WTC11 (cell line): ENCODE measurements at regions not wholly inside any gene's neighbourhood (a gene's known extent, or its start where the extent isn't known, plus 50 kb on each side); places are given as distances from the start of the nearest gene placed in this dataset.

Experiments used
- ATAC-seq: fragments of 200-7000 bp; cut with Tn5 transposase; 2 replicates; pipeline ENCODE4 v1.10.0; 2021; ENCODE audit warnings: mild to moderate bottlenecking, moderate library complexity
- CTCF ChIA-PET: fragments of 300-600 bp; sonication (Branson Sonifier 250); formaldehyde crosslinking; loops from one replicate; lab custom pipeline; 2021; ENCODE audit warnings: antibody characterized with exemption; lab: Charles Lee
- POLR2A ChIA-PET: fragments of 350-600 bp; sonication (Branson Sonifier 250); formaldehyde crosslinking; loops from one replicate; lab custom pipeline; 2021; ENCODE audit warnings: antibody characterized with exemption; lab: Charles Lee
- DNase-seq: peaks from one replicate; pipeline ENCODE4 v3.0.0; 2021; ENCODE audit warnings: low spot score
- H3K27ac Mint-ChIP-seq: 2 replicates; pipeline ENCODE4 v1.8.0; 2021; ENCODE audit warnings: mixed read lengths
- H3K27me3 Mint-ChIP-seq: 2 replicates; pipeline ENCODE4 v1.8.0; 2021; ENCODE audit warnings: low read depth, mild to moderate bottlenecking, moderate library complexity, mixed read lengths
- H3K36me3 Mint-ChIP-seq: 2 replicates; pipeline ENCODE4 v1.8.0; 2021; ENCODE audit warnings: mixed read lengths
- H3K4me1 Mint-ChIP-seq: 2 replicates; pipeline ENCODE4 v1.8.0; 2022; ENCODE audit warnings: mixed read lengths
- H3K4me3 Mint-ChIP-seq: 2 replicates; pipeline ENCODE4 v1.8.0; 2021; ENCODE audit warnings: mild to moderate bottlenecking, moderate library complexity, mixed read lengths
- H3K9me3 Mint-ChIP-seq: 2 replicates; pipeline ENCODE4 v1.8.0; 2021; ENCODE audit warnings: mixed read lengths
- ETV6 ChIP-seq: sonication (generic); formaldehyde crosslinking; IDR thresholded peaks from 2 replicates; pipeline ENCODE4 v1.8.1; 2022; ENCODE audit warnings: mild to moderate bottlenecking, missing genetic modification reagents
- FOXK1 ChIP-seq: sonication (generic); formaldehyde crosslinking; IDR thresholded peaks from 2 replicates; pipeline ENCODE4 v1.8.0; 2022; ENCODE audit warnings: mild to moderate bottlenecking, moderate library complexity, missing genetic modification reagents
- IRF2 ChIP-seq: sonication (generic); formaldehyde crosslinking; IDR thresholded peaks from 2 replicates; pipeline ENCODE4 v1.8.0; 2022; ENCODE audit warnings: low read depth, missing genetic modification reagents, borderline replicate concordance
- NFATC4 ChIP-seq: fragments of 250-450 bp; sonication (Bioruptor Pico); IDR thresholded peaks from 2 replicates; pipeline ENCODE4 v1.9.0; 2021; ENCODE audit warnings: mild to moderate bottlenecking
- RELA ChIP-seq: sonication (generic); formaldehyde crosslinking; IDR thresholded peaks from 2 replicates; pipeline ENCODE4 v1.8.1; 2022; ENCODE audit warnings: missing genetic modification reagents, mild to moderate bottlenecking, borderline replicate concordance
- RORB ChIP-seq: fragments of 250-450 bp; sonication (Bioruptor Pico); IDR thresholded peaks from 2 replicates; pipeline ENCODE4 v1.9.0; 2021; ENCODE audit warnings: mild to moderate bottlenecking
- SOX15 ChIP-seq: fragments of 250-450 bp; sonication (Bioruptor Pico); IDR thresholded peaks from 2 replicates; pipeline ENCODE4 v1.9.0; 2021; ENCODE audit warnings: mild to moderate bottlenecking
- USF1 ChIP-seq: sonication (generic); formaldehyde crosslinking; IDR thresholded peaks from 2 replicates; pipeline ENCODE4 v1.8.0; 2022; ENCODE audit warnings: mild to moderate bottlenecking, missing genetic modification reagents
- ZNF219 ChIP-seq: sonication (generic); formaldehyde crosslinking; IDR thresholded peaks from 2 replicates; pipeline ENCODE4 v1.8.0; 2023; ENCODE audit warnings: missing genetic modification reagents, mild to moderate bottlenecking, borderline replicate concordance
- ZNF512 ChIP-seq: sonication (generic); formaldehyde crosslinking; IDR thresholded peaks from 2 replicates; pipeline ENCODE4 v1.8.1; 2022; ENCODE audit warnings: missing genetic modification reagents, borderline replicate concordance
- TF ChIP-seq, protein P1 (sequence below): sonication (generic); formaldehyde crosslinking; IDR thresholded peaks from 2 replicates; pipeline ENCODE4 v1.8.0; 2022; ENCODE audit warnings: missing genetic modification reagents
- TF ChIP-seq, protein P2 (sequence below): sonication (generic); formaldehyde crosslinking; IDR thresholded peaks from 2 replicates; pipeline ENCODE4 v1.8.1; 2023; ENCODE audit warnings: mild to moderate bottlenecking, missing genetic modification reagents, borderline replicate concordance
- TF ChIP-seq, protein P3 (sequence below): sonication (generic); formaldehyde crosslinking; IDR thresholded peaks from 2 replicates; pipeline ENCODE4 v1.8.1; 2023; ENCODE audit warnings: mild to moderate bottlenecking, missing genetic modification reagents

DNA sequence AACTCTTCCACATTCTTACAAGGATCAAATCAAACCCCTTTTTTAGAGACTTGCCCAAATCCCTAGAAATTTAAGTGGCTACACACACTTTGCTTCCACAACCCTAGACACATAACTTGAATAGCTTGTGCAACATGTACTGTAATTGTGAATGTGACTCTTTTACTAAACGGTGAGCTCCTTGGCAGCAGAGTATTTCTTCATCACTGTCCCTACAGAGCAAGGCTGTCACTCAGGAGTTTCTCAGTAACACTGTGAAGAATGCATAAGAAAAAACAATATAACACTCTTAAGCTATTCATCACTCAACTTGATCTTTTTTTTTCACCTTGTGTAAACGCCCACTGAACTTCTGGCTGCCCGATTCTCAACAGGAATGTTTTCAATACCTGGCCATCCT, 53.8 kb upstream of the ADAMTS18 start:
- Mint-ChIP-seq H3K36me3 (no peaks in the 10 kb centered on the region), H3K27me3 (no peaks in the 10 kb centered on the region; the same call in 1 of the 2 replicates), H3K4me1 (no peaks in the 10 kb centered on the region), H3K27ac (no peak overlapping the region), H3K4me3 (no peak overlapping the region), H3K9me3 (peaks cover 7% of the 10 kb centered on the region; the same call in 1 of the 2 replicates)
- no peak for ATAC-seq
- POLR2A ChIA-PET, result no interaction called here
- DNase-seq, result no peak
- CTCF ChIA-PET, result interaction anchor here (0.6 kb wide), 1 partner anchor 899 kb away, joined by 5 read pairs; no protein-coding TSS in a partner anchor
- no peak for TF ChIP-seq FOXK1 (CRISPR knock-in tag)
- TF ChIP-seq, protein P1, sequence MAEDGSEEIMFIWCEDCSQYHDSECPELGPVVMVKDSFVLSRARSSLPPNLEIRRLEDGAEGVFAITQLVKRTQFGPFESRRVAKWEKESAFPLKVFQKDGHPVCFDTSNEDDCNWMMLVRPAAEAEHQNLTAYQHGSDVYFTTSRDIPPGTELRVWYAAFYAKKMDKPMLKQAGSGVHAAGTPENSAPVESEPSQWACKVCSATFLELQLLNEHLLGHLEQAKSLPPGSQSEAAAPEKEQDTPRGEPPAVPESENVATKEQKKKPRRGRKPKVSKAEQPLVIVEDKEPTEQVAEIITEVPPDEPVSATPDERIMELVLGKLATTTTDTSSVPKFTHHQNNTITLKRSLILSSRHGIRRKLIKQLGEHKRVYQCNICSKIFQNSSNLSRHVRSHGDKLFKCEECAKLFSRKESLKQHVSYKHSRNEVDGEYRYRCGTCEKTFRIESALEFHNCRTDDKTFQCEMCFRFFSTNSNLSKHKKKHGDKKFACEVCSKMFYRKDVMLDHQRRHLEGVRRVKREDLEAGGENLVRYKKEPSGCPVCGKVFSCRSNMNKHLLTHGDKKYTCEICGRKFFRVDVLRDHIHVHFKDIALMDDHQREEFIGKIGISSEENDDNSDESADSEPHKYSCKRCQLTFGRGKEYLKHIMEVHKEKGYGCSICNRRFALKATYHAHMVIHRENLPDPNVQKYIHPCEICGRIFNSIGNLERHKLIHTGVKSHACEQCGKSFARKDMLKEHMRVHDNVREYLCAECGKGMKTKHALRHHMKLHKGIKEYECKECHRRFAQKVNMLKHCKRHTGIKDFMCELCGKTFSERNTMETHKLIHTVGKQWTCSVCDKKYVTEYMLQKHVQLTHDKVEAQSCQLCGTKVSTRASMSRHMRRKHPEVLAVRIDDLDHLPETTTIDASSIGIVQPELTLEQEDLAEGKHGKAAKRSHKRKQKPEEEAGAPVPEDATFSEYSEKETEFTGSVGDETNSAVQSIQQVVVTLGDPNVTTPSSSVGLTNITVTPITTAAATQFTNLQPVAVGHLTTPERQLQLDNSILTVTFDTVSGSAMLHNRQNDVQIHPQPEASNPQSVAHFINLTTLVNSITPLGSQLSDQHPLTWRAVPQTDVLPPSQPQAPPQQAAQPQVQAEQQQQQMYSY (CRISPR knock-in tag), result no peak
- no peak for TF ChIP-seq RELA (CRISPR knock-in tag)
- no peak for TF ChIP-seq SOX15 (CRISPR knock-in tag)

- Mint-ChIP-seq H3K4me3 (no peak overlapping the region), H3K27me3 (no peaks in the 10 kb centered on the region; the same call in 1 of the 2 replicates), H3K4me1 (no peaks in the 10 kb centered on the region), H3K9me3 (peaks cover 7% of the 10 kb centered on the region; the same call in 1 of the 2 replicates), H3K27ac (no peak overlapping the region), H3K36me3 (no peaks in the 10 kb centered on the region)
- ChIA-PET CTCF (no interaction called here), POLR2A (no interaction called here)
- DNase-seq, result no peak
- no peak for ATAC-seq
- TF ChIP-seq ETV6 (no peak), ZNF219 (CRISPR knock-in tag) (no peak), NFATC4 (CRISPR knock-in tag) (no peak), RORB (CRISPR knock-in tag) (no peak), FOXK1 (CRISPR knock-in tag) (no peak), RELA (CRISPR knock-in tag) (no peak), IRF2 (CRISPR knock-in tag) (no peak), USF1 (CRISPR knock-in tag) (no peak), ZNF512 (no peak)
- TF ChIP-seq, protein P2, sequence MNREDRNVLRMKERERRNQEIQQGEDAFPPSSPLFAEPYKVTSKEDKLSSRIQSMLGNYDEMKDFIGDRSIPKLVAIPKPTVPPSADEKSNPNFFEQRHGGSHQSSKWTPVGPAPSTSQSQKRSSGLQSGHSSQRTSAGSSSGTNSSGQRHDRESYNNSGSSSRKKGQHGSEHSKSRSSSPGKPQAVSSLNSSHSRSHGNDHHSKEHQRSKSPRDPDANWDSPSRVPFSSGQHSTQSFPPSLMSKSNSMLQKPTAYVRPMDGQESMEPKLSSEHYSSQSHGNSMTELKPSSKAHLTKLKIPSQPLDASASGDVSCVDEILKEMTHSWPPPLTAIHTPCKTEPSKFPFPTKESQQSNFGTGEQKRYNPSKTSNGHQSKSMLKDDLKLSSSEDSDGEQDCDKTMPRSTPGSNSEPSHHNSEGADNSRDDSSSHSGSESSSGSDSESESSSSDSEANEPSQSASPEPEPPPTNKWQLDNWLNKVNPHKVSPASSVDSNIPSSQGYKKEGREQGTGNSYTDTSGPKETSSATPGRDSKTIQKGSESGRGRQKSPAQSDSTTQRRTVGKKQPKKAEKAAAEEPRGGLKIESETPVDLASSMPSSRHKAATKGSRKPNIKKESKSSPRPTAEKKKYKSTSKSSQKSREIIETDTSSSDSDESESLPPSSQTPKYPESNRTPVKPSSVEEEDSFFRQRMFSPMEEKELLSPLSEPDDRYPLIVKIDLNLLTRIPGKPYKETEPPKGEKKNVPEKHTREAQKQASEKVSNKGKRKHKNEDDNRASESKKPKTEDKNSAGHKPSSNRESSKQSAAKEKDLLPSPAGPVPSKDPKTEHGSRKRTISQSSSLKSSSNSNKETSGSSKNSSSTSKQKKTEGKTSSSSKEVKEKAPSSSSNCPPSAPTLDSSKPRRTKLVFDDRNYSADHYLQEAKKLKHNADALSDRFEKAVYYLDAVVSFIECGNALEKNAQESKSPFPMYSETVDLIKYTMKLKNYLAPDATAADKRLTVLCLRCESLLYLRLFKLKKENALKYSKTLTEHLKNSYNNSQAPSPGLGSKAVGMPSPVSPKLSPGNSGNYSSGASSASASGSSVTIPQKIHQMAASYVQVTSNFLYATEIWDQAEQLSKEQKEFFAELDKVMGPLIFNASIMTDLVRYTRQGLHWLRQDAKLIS, result no peak
- TF ChIP-seq, protein P3, sequence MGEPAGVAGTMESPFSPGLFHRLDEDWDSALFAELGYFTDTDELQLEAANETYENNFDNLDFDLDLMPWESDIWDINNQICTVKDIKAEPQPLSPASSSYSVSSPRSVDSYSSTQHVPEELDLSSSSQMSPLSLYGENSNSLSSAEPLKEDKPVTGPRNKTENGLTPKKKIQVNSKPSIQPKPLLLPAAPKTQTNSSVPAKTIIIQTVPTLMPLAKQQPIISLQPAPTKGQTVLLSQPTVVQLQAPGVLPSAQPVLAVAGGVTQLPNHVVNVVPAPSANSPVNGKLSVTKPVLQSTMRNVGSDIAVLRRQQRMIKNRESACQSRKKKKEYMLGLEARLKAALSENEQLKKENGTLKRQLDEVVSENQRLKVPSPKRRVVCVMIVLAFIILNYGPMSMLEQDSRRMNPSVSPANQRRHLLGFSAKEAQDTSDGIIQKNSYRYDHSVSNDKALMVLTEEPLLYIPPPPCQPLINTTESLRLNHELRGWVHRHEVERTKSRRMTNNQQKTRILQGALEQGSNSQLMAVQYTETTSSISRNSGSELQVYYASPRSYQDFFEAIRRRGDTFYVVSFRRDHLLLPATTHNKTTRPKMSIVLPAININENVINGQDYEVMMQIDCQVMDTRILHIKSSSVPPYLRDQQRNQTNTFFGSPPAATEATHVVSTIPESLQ (CRISPR knock-in tag), result no peak
These were observed 56.3 kb upstream of the ADAMTS18 start for GRCh38 chr16:77491091-77491490.
